Gastroesophageal sphincter (tissue), 4 donors: ENCODE measurements at regions not wholly inside any gene's neighbourhood (a gene's known extent, or its start where the extent isn't known, plus 50 kb on each side); places are given as distances from the start of the nearest gene placed in this dataset.
A peak's percentile ranks its signal among the peaks of the same experiment; 100 is the strongest.

Experiments
- ATAC-seq: fragments of 150-250 bp; one replicate; pipeline ENCODE4 v1.9.1; 2016; ENCODE audit warnings: mild to moderate bottlenecking, moderate library complexity
- H3K27ac ChIP-seq, 4 donors: fragments of 200-600 bp; sonication (generic) in 3 of 4; 1 replicate in 3 of 4; 2 replicates in 1 of 4; pipeline ENCODE4 v1.5.1; 2016 to 2019
- H3K27me3 ChIP-seq: fragments of 200-600 bp; sonication (generic); one replicate; pipeline ENCODE4 v1.5.1; 2019
- H3K36me3 ChIP-seq, 2 donors: fragments of 200-600 bp; sonication (generic); one replicate each; pipeline ENCODE4 v1.5.1; 2019; ENCODE audit warnings: control low read depth in 1 of 2
- H3K4me1 ChIP-seq, 3 donors: fragments of 200-600 bp; sonication (generic); 1 replicate in 2 of 3; 2 replicates in 1 of 3; pipeline ENCODE4 v1.5.1; 2016 to 2019; ENCODE audit warnings: control low read depth in 2 of 3
- H3K4me3 ChIP-seq, 2 donors: fragments of 200-600 bp; sonication (generic); one replicate each; pipeline ENCODE4 v1.5.1; 2019; ENCODE audit warnings: mild to moderate bottlenecking in 1 of 2, moderate library complexity in 1 of 2
- H3K9me3 ChIP-seq, 3 donors: fragments of 200-600 bp; sonication (generic); one replicate each; pipeline ENCODE4 v1.5.1; 2017 to 2019; ENCODE audit warnings: control low read depth in 2 of 3
- CTCF ChIP-seq, 4 experiments: fragments of 200-600 bp in 2 of 4; fragments of 450-650 bp in 2 of 4; sonication (generic) in 1 of 4; IDR thresholded peaks; one replicate each; pipeline ENCODE4 v1.5.1; 2017 to 2019; ENCODE audit warnings: antibody characterized with exemption in 4 of 4, mild to moderate bottlenecking in 2 of 4, moderate library complexity in 2 of 4
- EP300 ChIP-seq: sonication (generic); formaldehyde crosslinking; IDR thresholded peaks from one replicate; pipeline ENCODE4 v1.6.1; 2017; ENCODE audit warnings: antibody characterized with exemption, mild to moderate bottlenecking
- POLR2A ChIP-seq, 2 donors: fragments of 450-650 bp; IDR thresholded peaks; one replicate each; pipeline ENCODE4 v1.6.1; 2017; ENCODE audit warnings: antibody characterized with exemption in 2 of 2, mild to moderate bottlenecking in 2 of 2, moderate library complexity in 1 of 2
- POLR2AphosphoS5 ChIP-seq: sonication (generic); formaldehyde crosslinking; IDR thresholded peaks from one replicate; pipeline ENCODE4 v1.6.1; 2017; ENCODE audit warnings: antibody characterized with exemption
- WGBS, 2 donors: methylation state at CpG; one replicate each; pipeline ENCODE4 v1.1.5; 2018; ENCODE audit warnings: low coverage in 1 of 2; 5-methylcytosine and 5-hydroxymethylcytosine counted together

- 14 to 30% methylated on average over 5 of the region's 5 CpGs for WGBS, 2 donors
- TF ChIP-seq CTCF (IDR thresholded peaks at IDR 0.05) (peak in 2 of 4 experiments; percentile 42 to 55), POLR2A (IDR thresholded peaks at IDR 0.05) (no peak)
These were observed 1236.4 kb downstream of the FAM181B start for GRCh38 chr11:81497202-81497804.

GRCh38 chr11:81496601-81497000 is 1237.1 kb downstream of the FAM181B start:
- WGBS, 2 donors = 10 to 38% methylated on average over 1 of the region's 1 CpG
- Histone ChIP-seq H3K4me1 (no peaks in the 10 kb centered on the region), H3K27ac (no peak overlapping the region), H3K36me3 (no peaks in the 10 kb centered on the region), H3K9me3 (no peaks in the 10 kb centered on the region), H3K27me3 (peaks cover 4% of the 10 kb centered on the region), H3K4me3 (no peak overlapping the region)
- TF ChIP-seq POLR2AphosphoS5 (no peak), POLR2A (IDR thresholded peaks at IDR 0.05) (no peak), EP300 (no peak), CTCF (IDR thresholded peaks at IDR 0.05) (no peak)
- no peak for ATAC-seq

More at GRCh38 chr11:81497202-81497804, 1236.4 kb downstream of the FAM181B start:
- Histone ChIP-seq H3K4me3 (no peak overlapping the region), H3K9me3 (no peaks in the 10 kb centered on the region), H3K4me1 (no peaks in the 10 kb centered on the region), H3K27me3 (peaks cover 4% of the 10 kb centered on the region), H3K36me3 (no peaks in the 10 kb centered on the region), H3K27ac (no peak overlapping the region)
- ATAC-seq = no peak

- Histone ChIP-seq H3K9me3 (no peaks in the 10 kb centered on the region), H3K27ac (no peak overlapping the region), H3K4me3 (no peak overlapping the region), H3K27me3 (peaks cover 4% of the 10 kb centered on the region), H3K4me1 (no peaks in the 10 kb centered on the region), H3K36me3 (no peaks in the 10 kb centered on the region)
- TF ChIP-seq POLR2A (IDR thresholded peaks at IDR 0.05) (no peak), CTCF (IDR thresholded peaks at IDR 0.05) (no peak), EP300 (no peak), POLR2AphosphoS5 (no peak)
- ATAC-seq = no peak
- WGBS, 2 donors = 78 to 95% methylated on average over 4 of the region's 4 CpGs
These were observed 1237.9 kb downstream of the FAM181B start for GRCh38 chr11:81495699-81496292.

GRCh38 chr11:81494431-81494830 is 1239.2 kb downstream of the FAM181B start:
- TF ChIP-seq POLR2AphosphoS5 (no peak), EP300 (no peak), POLR2A (IDR thresholded peaks at IDR 0.05) (no peak)
- no peaks in the 10 kb centered on the region for H3K9me3 ChIP-seq
- peaks cover 4% of the 10 kb centered on the region for H3K27me3 ChIP-seq
- no peak overlapping the region for H3K4me3 ChIP-seq
- no peaks in the 10 kb centered on the region for H3K4me1 ChIP-seq
- H3K27ac ChIP-seq = no peak overlapping the region
- H3K36me3 ChIP-seq = no peaks in the 10 kb centered on the region
- ATAC-seq = no peak

GRCh38 chr11:81492923-81493445 is 1240.7 kb downstream of the FAM181B start:
- H3K9me3 ChIP-seq = no peaks in the 10 kb centered on the region
- H3K27me3 ChIP-seq = no peaks in the 10 kb centered on the region
- TF ChIP-seq EP300 (no peak), CTCF (IDR thresholded peaks at IDR 0.05) (no peak), POLR2AphosphoS5 (no peak), POLR2A (IDR thresholded peaks at IDR 0.05) (no peak)
- H3K27ac ChIP-seq = no peak overlapping the region
- H3K36me3 ChIP-seq = no peaks in the 10 kb centered on the region
- H3K4me1 ChIP-seq = no peaks in the 10 kb centered on the region
- WGBS, 2 donors = 85 to 100% methylated on average over 1 of the region's 1 CpG
- no peak overlapping the region for H3K4me3 ChIP-seq
- ATAC-seq = no peak
